WI38 (cell line): ENCODE measurements at regions not wholly inside any gene's neighbourhood (a gene's known extent, or its start where the extent isn't known, plus 50 kb on each side); places are given as distances from the start of the nearest gene placed in this dataset.

Experiments
- H3K4me3 ChIP-seq: 2 replicates; pipeline ENCODE4 v1.5.1; 2011; ENCODE audit warnings: low read depth, mild to moderate bottlenecking, control low read depth, low read length
- CTCF ChIP-seq: IDR thresholded peaks from 2 replicates; pipeline ENCODE4 v1.5.1; 2012; ENCODE audit warnings: low read depth, mild to moderate bottlenecking, control low read depth, low read length

GRCh38 chr4:82050796-82051195 is 323.0 kb downstream of the HNRNPD start:
- TF ChIP-seq CTCF, result no peak

GRCh38 chr4:82049294-82049693 is 324.5 kb downstream of the HNRNPD start:
- no peak overlapping the region for H3K4me3 ChIP-seq
- no peak for TF ChIP-seq CTCF

More at GRCh38 chr4:82050796-82051195, 323.0 kb downstream of the HNRNPD start:
- no peak overlapping the region for H3K4me3 ChIP-seq

GRCh38 chr4:82047731-82048130 is 326.1 kb downstream of the HNRNPD start:
- TF ChIP-seq CTCF, result no peak
- H3K4me3 ChIP-seq, result no peak overlapping the region

- no peak overlapping the region for H3K4me3 ChIP-seq
- TF ChIP-seq CTCF, result no peak
Measured at GRCh38 chr4:82046796-82047195, 327.0 kb downstream of the HNRNPD start.

GRCh38 chr4:82045267-82045666 is 328.5 kb downstream of the HNRNPD start:
- TF ChIP-seq CTCF, result no peak
- H3K4me3 ChIP-seq, result no peak overlapping the region

- H3K4me3 ChIP-seq, result no peak overlapping the region
- TF ChIP-seq CTCF, result no peak
Measured at GRCh38 chr4:82044141-82044993, 329.4 kb downstream of the HNRNPD start.

GRCh38 chr4:82043809-82044137 is 330.0 kb downstream of the HNRNPD start:
- no peak overlapping the region for H3K4me3 ChIP-seq
- TF ChIP-seq CTCF, result no peak
